Stimulated activated naive CD8-positive, alpha-beta T cell treated with anti-CD3 and anti-CD28 coated beads, Interleukin-15, Interleukin-2, amounts not matched to agents 100 U/mL and 50 U/mL, for 24 hours (primary cell): ENCODE measurements at regions not wholly inside any gene's neighbourhood (a gene's known extent, or its start where the extent isn't known, plus 50 kb on each side); places are given as distances from the start of the nearest gene placed in this dataset.

Experiments
- ATAC-seq: fragments of 150-1000 bp; cut with Tn5 transposase; one replicate; pipeline ENCODE4 v1.10.0; 2021
- DNase-seq: peaks from one replicate; pipeline ENCODE4 v3.0.0; 2021

GRCh38 chr6:98639089-98639635, 195.2 kb upstream of the POU3F2 start:
- DNase-seq: no peak
- no peak for ATAC-seq

GRCh38 chr6:98640366-98640765, 194.0 kb upstream of the POU3F2 start:
- no peak for ATAC-seq
- DNase-seq: no peak

DNA sequence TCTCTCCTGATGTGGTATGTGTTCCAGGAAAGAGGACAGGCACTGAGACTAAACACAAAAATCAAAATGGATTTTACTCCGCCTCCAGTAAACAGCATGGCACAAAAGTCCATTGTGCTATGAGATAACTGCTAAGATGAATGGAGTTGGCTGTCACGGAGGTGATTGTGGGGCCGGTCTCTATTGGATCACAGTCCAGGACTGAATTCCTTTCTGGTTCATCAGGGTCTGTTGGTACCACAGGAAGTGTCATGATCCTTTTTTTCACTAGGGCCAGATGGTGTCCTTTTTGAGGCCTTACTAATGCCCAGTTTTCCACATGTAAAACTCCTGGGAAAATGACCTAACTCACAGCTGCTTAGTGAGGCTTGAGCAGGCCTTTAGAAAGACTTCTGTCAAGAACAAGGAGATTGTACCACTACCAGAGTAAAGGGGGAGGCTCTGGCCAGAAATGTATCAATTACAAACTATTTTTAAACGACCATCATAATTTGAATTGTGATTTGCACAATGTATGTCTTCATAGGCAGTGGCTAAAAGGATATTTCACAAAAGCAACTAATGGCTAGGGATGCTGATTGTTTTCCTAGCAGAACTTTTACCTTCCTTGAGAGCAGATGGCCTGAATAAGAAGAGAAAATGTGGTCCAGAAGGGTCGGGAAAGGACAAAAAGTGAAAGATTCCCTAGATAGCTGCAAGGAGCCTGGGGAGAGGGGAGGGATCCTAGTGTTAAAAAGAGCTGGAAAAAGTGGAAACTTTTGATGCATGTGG, 192.2 kb upstream of the POU3F2 start:
- DNase-seq (no peak), ATAC-seq (no peak)

DNA sequence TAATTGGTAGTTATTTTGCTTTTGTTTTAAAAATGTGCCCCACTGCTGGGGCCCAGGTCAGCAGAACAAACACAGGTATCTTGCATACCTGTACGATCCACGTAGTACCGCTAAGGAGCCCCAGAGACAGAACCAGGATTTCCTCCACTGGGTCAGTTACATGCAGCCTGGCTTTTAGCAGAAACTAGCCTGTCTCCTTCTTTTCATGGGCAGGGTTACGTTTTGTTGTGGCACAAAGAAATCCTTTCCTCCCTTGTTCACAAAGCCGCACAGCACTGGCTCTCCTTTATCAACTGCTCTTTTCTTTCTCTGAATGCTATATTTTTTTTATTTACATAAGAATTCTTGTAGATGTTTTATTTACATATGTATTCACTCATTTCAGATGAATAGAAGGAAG, 190.3 kb upstream of the POU3F2 start:
- DNase-seq (no peak), ATAC-seq (no peak)

DNA sequence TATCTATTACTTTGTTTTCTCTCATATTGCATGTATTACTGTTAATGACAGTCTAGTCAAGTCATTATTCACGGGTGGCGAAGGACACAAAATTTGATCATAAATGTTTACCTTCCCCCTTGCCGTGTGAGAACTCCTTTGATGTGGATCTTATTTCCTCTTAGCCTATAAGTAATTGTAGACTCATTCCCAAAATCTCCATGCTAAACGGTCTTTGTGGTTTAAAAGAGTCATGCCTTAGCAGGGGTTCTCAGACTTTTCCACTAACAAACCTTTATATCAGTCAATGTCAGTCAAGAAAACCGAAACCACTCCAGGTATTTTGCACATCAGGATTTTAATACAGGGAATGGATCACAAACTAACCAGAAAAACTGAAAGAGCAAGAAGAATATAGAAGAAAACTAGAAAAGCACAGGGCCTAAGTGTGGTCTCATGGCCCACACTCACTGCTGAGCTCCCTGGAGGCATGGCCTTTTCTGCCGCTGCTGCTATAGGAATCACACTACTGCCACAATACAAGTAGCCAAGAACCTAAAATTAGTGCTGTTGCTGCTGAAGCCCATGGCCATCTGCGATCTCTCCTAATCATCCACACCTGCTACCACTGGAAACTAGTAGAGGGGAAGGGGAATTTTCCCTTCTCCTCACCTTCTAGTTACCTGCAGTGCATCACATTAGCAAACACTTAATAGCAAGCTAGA, 186.0 kb upstream of the POU3F2 start:
- DNase-seq: no peak
- no peak for ATAC-seq

- DNase-seq (no peak), ATAC-seq (no peak)
Measured at GRCh38 chr6:98650941-98651340, 183.4 kb upstream of the POU3F2 start.

- ATAC-seq (no peak), DNase-seq (no peak)
Measured at GRCh38 chr6:98653179-98653578, 181.2 kb upstream of the POU3F2 start.

DNA sequence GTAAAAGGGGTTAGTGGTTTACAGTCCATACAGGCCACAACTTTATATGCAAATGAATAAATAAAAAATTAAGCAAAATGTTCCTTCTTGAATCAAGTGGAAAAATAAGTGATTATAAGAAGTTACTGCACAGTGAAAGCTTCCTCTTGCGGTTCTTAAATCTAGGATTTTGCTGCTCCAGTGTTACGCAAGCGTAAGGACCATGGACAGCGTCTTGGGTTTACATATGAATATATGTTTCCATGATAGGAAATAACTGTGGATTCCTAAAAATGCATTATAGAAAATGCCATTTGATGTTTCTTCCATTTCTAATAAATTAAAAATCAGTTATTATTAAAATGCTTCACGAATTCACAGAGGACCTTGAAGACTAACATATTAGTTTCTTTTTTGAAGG, 176.6 kb upstream of the POU3F2 start:
- ATAC-seq: no peak
- peak; percentile 9 for DNase-seq

- DNase-seq (no peak), ATAC-seq (no peak)
Measured at GRCh38 chr6:98669371-98669770, 165.0 kb upstream of the POU3F2 start.

GRCh38 chr6:98670045-98670746, 164.2 kb upstream of the POU3F2 start:
- ATAC-seq: no peak
- DNase-seq: no peak

DNA sequence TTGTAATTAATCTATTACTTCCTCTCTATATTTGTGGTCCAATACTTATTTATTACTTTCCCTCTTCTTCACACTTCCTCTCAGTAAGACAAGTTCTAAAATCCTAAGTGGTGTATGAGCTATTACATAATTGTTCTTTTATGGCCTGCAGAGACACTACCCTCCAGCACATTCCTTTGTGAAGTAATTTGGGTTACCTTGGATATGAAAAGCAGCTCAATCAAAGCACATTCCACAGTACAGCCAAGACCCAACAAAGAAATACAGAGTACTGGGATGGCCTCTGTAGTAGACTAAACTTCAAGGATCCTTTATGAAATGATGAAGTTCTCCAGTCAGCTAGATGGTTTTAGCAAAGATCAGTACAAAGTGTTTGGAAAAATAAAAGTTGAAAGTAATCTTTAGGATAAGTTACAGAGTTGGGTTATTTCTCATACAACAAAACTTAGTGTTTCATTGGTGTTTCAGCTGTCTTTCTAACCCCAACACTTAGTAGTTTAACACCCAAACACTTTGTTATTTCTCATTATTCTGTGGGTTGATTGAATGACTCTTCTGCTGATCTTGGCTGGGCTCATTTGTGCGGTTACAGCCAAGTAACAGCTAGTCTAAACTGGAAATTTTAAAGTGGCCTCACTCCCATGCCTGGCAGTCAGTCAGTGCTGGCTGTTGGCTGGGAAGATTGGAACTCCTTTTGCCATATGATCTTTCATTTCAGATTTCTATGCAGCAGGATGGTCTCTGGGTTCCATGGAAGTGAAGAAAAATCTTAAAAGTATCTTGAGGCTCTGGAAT, 161.5 kb upstream of the POU3F2 start:
- ATAC-seq: no peak
- DNase-seq: no peak

DNA sequence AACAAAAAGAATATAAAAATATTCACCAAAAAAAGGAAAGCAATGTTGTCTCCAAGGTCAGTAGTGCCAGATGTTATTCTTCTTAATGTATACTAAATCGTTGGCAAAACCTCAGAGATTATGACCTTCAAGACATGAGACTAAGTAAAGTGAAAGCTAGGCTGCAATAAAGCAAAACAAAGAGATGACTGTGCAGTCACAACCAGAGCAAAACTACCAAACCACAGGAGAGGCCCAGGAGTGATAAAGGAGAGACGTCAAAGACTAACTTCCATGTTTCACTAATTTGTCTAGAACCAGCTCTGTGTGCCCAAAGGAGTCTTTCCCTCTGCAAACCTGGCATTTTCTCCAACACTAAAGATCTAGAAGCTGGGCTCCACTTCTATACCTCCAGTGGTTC, 155.9 kb upstream of the POU3F2 start:
- DNase-seq: no peak
- ATAC-seq: no peak

DNA sequence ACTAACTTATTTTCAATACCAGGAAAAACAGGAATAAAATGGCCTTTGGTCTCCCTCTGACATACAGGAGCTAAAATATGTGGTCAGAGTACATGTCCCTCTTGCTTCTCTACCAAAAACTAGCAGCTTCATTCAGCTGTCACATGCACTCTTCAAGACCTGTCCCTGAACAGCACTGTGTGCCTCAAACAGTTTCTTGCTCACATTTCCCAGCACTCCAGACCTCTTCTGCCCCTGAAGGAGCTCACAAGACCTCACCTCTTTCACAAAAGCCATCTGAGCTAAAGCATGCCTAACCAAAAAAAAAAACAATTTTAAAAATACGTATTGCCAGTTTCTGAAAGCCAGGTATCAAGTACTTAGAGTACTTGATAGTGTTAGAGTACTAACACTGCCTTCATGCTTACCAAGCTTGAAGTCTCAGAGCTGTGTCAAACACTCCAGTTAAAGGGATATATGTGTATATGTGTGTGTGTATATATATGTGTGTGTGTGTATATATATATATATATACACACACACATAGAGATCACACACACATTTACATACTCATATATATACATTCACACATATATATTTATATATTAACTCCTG, 148.3 kb upstream of the POU3F2 start:
- ATAC-seq: no peak

DNA sequence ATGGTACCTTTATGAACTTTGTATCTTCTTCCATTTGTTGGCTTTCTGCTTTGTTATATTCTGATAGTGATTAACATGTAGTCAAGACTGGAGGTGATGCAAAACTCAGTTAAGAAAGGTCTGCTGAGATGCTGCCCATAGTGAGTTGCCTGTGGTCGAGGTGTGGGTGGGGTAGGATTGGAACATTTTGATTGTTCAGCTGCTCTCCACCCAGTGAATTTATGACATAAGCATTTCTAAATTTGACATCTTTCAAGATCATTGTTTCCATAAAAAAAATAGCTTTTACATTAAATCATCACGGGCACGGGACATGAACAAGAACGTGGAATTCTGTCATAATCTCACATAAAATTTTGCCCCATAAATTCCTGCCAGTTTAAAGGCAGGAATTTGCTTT, 146.6 kb upstream of the POU3F2 start:
- ATAC-seq: no peak
- no peak for DNase-seq

More for the DNA sequence above, 148.3 kb upstream of the POU3F2 start:
- no peak for DNase-seq

DNA sequence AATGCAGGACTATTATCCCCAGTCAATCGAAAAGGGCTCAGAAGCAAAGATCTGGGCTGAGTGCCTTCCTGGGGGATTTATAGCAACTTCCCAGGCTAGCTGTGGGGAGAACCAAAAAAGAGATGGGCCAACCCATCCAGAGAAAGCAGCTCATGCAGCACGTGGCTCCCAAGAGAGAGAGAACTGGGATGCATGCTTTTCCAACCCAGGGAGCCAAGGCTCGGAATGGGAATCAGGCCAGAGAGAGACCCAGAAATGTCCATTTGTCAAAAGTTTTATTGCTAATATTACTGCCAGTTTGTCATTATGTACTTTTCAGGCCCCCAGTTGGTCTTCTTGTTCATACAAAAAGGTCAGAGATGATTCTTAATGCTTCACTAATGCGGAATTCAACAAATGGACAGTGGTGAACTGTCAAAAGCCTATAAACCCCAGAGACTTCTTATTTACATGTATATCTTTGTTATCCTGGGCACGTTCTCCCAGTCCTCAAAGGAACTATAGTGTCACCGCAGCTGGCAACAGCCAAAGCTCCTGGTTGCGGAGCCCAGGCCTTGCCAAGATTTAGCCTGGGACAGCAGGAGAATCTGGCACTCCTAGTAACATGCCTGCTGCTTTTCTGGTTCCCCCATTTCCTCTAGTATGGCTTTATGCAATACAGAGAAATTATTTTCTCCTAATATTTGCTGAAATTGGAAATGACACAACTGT, 139.1 kb upstream of the POU3F2 start:
- ATAC-seq (no peak), DNase-seq (no peak)

DNA sequence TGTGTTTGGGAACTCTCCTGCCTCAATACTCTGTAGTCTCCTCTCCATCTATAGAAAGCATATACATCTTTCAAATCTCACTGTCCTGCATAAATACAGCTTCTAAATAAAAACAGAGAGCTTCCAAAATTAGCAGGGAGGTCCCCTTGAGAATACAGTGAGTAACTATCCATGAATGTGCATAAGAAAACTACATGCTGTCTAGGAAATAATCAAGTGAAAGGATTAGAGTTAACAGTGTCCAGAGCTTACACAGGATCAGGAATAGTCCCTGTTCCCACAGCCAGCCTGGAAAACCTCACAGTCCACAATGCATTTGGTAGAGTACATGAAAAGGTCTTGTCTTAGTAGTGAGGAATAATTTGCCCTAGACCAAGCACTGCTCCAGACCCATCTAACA, 123.0 kb upstream of the POU3F2 start:
- DNase-seq: no peak

GRCh38 chr6:98716341-98716740, 118.0 kb upstream of the POU3F2 start:
- DNase-seq: no peak

More for the DNA sequence above, 123.0 kb upstream of the POU3F2 start:
- no peak for ATAC-seq

DNA sequence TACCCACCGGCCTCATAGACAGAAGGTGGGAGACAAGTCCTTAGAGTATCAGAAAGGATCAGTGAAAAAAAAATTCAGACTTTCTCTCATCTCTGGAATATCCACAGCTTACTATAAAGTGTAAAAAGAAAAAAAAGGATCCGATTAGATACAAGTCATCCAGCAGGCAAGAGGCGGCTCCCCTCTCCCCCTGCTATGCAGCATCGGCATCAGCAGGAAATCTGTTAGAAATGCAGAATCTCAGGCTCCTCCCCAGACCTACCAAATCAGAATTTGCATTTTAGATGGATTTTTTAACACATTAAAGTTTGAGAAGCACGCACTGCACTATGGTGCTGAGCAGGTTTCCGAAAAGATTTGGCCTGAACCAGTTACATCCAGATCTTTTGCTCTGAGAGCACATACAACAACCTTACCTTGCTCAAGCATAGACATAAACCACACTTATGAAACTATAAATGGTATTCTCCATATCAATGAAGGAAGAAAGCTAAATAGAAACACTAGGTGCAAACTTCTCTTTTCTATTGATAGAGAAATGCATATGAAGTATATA, 117.0 kb upstream of the POU3F2 start:
- no peak for DNase-seq
- ATAC-seq: no peak

More at GRCh38 chr6:98716341-98716740, 118.0 kb upstream of the POU3F2 start:
- ATAC-seq: peak; percentile 23

DNA sequence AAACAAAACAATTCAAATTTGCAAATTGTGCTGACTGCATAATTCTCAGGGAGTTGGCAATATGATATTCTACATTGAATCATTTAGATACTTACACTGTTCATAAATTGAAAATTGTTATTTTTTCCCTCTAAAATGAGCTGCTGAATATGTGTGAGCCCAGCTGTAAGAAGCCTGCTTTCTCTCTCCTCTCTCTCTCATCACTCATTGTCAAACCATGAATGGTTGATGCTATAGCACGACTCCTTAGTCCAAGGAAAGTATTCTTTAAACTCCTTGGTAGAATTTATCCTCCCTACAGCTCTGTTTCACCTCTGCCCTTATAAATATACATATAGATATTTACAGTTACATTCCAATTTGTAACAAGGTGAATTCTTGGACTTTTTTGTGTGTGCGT, 116.4 kb upstream of the POU3F2 start:
- ATAC-seq: no peak
- no peak for DNase-seq

GRCh38 chr6:98724537-98724936, 109.8 kb upstream of the POU3F2 start:
- no peak for DNase-seq

GRCh38 chr6:98747273-98747672, 87.1 kb upstream of the POU3F2 start:
- DNase-seq (no peak), ATAC-seq (no peak)

More at GRCh38 chr6:98724537-98724936, 109.8 kb upstream of the POU3F2 start:
- ATAC-seq: no peak
